ENCODE measurements at regions not wholly inside any gene's neighbourhood (a gene's known extent, or its start where the extent isn't known, plus 50 kb on each side); places are given as distances from the start of the nearest gene placed in this dataset.

GRCh38 chr15:97600190-97600589, 360.3 kb upstream of the ARRDC4 start:
- no peak for TF ChIP-seq ZNF274 (IDR thresholded peaks at IDR 0.05; ENCODE audit: low read depth, low read length)
- no peak for TF ChIP-seq SUZ12 (IDR thresholded peaks at IDR 0.05; ENCODE audit: extremely low read depth, insufficient read depth, insufficient read length)
